PC-3 (cell line): ENCODE measurements at regions not wholly inside any gene's neighbourhood (a gene's known extent, or its start where the extent isn't known, plus 50 kb on each side); places are given as distances from the start of the nearest gene placed in this dataset.

Experiments
- ATAC-seq: fragments of 200-7000 bp; cut with Tn5 transposase; 2 replicates; pipeline ENCODE4 v1.9.1; 2020; ENCODE audit warnings: mild to moderate bottlenecking, moderate library complexity
- BruUV-seq: library from RNA; stranded (reverse); fragments of 400-500 nt; replicated peaks from 2 replicates; lab custom pipeline; 2021; lab: Mats Ljungman, UMichigan
- CTCF ChIA-PET: fragments of 300-600 bp; sonication (Branson Sonifier 250); formaldehyde crosslinking; loops from one replicate; lab custom pipeline; 2022; ENCODE audit warnings: antibody characterized with exemption; lab: Charles Lee
- POLR2A ChIA-PET: fragments of 300-600 bp; sonication (Branson Sonifier 250); formaldehyde crosslinking; loops from one replicate; lab custom pipeline; 2022; ENCODE audit warnings: antibody characterized with exemption; ENCODE audit not compliant: unreplicated experiment; lab: Charles Lee
- DNase-seq: peaks from one replicate; pipeline ENCODE4 v3.0.0-alpha.2; 2015
- H2AFZ ChIP-seq: fragments of 300-600 bp; sonication (generic); 2 replicates; pipeline ENCODE4 v1.6.0; 2016; ENCODE audit warnings: antibody characterized with exemption, low read length
- H3F3A ChIP-seq: fragments of 300-600 bp; sonication (generic); one replicate; pipeline ENCODE4 v1.6.0; 2017; ENCODE audit warnings: antibody characterized with exemption, low read length, control low read depth, mild to moderate bottlenecking; ENCODE audit not compliant: unreplicated experiment
- H3K27ac ChIP-seq: fragments of 300-600 bp; sonication (generic); 2 replicates; pipeline ENCODE4 v1.5.1; 2016; ENCODE audit warnings: mild to moderate bottlenecking, low read length
- H3K27me3 ChIP-seq: fragments of 300-600 bp; sonication (generic); 2 replicates; pipeline ENCODE4 v1.6.1; 2016; ENCODE audit warnings: low read length, mixed read lengths
- H3K36me3 ChIP-seq: fragments of 300-600 bp; sonication (generic); 2 replicates; pipeline ENCODE4 v1.6.1; 2016; ENCODE audit warnings: low read depth, mixed run types, low read length, mixed read lengths
- H3K4me1 ChIP-seq: fragments of 300-600 bp; sonication (generic); 2 replicates; pipeline ENCODE4 v1.5.1; 2016; ENCODE audit warnings: low read length; ENCODE audit not compliant: insufficient read depth
- H3K4me2 ChIP-seq: fragments of 300-600 bp; sonication (generic); 2 replicates; pipeline ENCODE4 v1.6.0; 2016; ENCODE audit warnings: low read length
- H3K4me3 ChIP-seq: fragments of 300-600 bp; sonication (generic); 2 replicates; pipeline ENCODE4 v1.5.1; 2016; ENCODE audit warnings: mild to moderate bottlenecking, low read length, mixed read lengths
- H3K79me2 ChIP-seq: fragments of 300-600 bp; sonication (generic); 2 replicates; pipeline ENCODE4 v1.6.1; 2017; ENCODE audit warnings: low read length, mixed read lengths
- H3K9ac ChIP-seq: fragments of 300-600 bp; sonication (generic); 2 replicates; pipeline ENCODE4 v1.6.0; 2016; ENCODE audit warnings: mild to moderate bottlenecking, low read length
- H3K9me2 ChIP-seq: fragments of 300-600 bp; sonication (generic); replicated peaks from 2 replicates; pipeline ENCODE4 v1.6.1; 2016; ENCODE audit warnings: mixed run types, low read length, mixed read lengths
- H3K9me3 ChIP-seq: fragments of 300-600 bp; sonication (generic); 2 replicates; pipeline ENCODE4 v1.6.1; 2016; ENCODE audit warnings: low read length, mixed read lengths
- H4K20me1 ChIP-seq: fragments of 300-600 bp; sonication (generic); 2 replicates; pipeline ENCODE4 v1.6.1; 2016; ENCODE audit warnings: low read length, mixed read lengths
- EZH2 ChIP-seq: fragments of 300-600 bp; sonication (generic); IDR thresholded peaks from one replicate; pipeline ENCODE4 v1.6.1; 2017; ENCODE audit warnings: antibody characterized with exemption, mild to moderate bottlenecking, low read length; ENCODE audit not compliant: unreplicated experiment
- EZH2phosphoT487 ChIP-seq: fragments of 300-600 bp; sonication (generic); IDR thresholded peaks from 2 replicates; pipeline ENCODE4 v1.6.1; 2018; ENCODE audit warnings: mild to moderate bottlenecking, antibody characterized with exemption, low read length, borderline replicate concordance
- intact Hi-C: fragments of 100-400 bp; cut with micrococcal nuclease; formaldehyde crosslinking; loops from 2 replicates; pipeline ENCODE4 v1.9.0; 2023
- TF ChIP-seq, protein P1 (sequence below): fragments of 300-600 bp; sonication (generic); conservative IDR thresholded peaks from 2 replicates; pipeline ENCODE4 v1.5.1; 2017; ENCODE audit warnings: antibody characterized with exemption, low read depth, mild to moderate bottlenecking, low read length

DNA sequence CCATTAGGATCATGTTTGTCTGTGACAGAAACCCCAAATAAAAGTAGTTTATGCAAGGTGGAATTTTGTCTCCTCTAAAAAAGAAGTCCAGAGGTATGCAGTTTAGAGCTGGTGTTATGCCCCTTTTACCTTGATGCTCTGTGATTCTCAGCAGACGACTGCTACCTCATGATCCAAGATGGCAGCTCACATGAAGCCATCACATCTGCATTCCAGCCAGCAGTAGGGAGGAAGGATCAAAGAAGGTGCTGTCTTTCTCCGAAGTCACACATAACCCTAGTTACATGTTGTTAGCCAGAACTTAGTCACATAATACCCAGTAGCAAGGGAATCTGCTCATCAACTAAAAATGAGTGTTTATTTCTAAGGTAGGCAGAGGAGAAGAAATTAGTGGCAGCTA is 135.7 kb upstream of the HS3ST2 start:
- H3K9ac ChIP-seq, result no peak overlapping the region
- intact Hi-C loops, result no loop called here
- H3K4me2 ChIP-seq, result no peak overlapping the region
- no peak overlapping the region for H3K4me3 ChIP-seq
- no peaks in the 10 kb centered on the region for H3K4me1 ChIP-seq
- H3K36me3 ChIP-seq, result no peaks in the 10 kb centered on the region
- H3K9me2 ChIP-seq, result no peaks in the 10 kb centered on the region
- POLR2A ChIA-PET, result no interaction called here
- no peaks in the 10 kb centered on the region for H3K79me2 ChIP-seq
- no peak overlapping the region for H2AFZ ChIP-seq
- no peaks in the 10 kb centered on the region for H3F3A ChIP-seq
- DNase-seq (no peak), ATAC-seq (no peak)
- no peak for TF ChIP-seq EZH2
- TF ChIP-seq, protein P1, sequence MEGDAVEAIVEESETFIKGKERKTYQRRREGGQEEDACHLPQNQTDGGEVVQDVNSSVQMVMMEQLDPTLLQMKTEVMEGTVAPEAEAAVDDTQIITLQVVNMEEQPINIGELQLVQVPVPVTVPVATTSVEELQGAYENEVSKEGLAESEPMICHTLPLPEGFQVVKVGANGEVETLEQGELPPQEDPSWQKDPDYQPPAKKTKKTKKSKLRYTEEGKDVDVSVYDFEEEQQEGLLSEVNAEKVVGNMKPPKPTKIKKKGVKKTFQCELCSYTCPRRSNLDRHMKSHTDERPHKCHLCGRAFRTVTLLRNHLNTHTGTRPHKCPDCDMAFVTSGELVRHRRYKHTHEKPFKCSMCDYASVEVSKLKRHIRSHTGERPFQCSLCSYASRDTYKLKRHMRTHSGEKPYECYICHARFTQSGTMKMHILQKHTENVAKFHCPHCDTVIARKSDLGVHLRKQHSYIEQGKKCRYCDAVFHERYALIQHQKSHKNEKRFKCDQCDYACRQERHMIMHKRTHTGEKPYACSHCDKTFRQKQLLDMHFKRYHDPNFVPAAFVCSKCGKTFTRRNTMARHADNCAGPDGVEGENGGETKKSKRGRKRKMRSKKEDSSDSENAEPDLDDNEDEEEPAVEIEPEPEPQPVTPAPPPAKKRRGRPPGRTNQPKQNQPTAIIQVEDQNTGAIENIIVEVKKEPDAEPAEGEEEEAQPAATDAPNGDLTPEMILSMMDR, result no peak
- TF ChIP-seq EZH2phosphoT487, result no peak
- BruUV-seq, result no TSS peak
- H4K20me1 ChIP-seq, result no peaks in the 10 kb centered on the region
- no peak overlapping the region for H3K27ac ChIP-seq
- CTCF ChIA-PET, result no interaction called here
- no peaks in the 10 kb centered on the region for H3K27me3 ChIP-seq
- no peaks in the 10 kb centered on the region for H3K9me3 ChIP-seq

DNA sequence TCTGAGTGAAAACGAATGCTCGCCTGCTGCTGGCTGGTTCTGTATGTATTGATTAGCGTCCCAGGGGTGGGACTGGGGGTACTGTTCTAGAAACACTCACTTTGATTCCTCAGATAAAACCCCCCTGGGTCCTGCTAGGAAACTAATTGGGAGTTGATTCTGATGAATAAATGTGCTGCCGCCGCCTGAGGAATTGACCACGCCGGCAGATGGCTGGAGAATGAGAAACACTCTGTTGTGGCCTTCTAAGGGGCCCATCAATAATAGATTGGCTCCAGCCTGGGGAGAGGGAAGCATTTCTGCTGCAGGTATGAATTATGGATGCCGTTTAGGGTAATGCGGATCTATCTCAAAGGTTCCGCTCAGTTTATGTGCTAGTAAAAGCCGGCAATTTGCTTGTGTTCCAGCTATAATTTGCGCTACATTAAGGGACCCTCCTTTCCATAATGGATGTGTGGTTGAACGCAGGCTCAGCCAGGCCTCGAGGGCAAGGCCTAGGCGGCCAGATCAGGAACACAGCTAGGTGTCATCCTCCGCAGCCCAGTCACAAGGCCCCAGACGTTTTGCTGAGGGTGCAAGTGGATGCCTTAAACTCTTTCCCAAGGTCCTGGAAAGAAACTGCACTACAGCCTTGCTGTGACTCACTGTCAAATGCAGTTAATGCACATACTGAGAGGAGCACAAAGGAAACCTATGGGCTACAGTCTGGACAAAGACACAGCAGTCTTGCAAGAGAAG is 132.2 kb upstream of the HS3ST2 start:
- Histone ChIP-seq H3K9ac (no peak overlapping the region), H3K4me1 (0 out of 2 replicates have a peak, but pooled peaks cover 7% of the 10 kb centered on the region), H3K36me3 (no peaks in the 10 kb centered on the region), H3K4me3 (no peak overlapping the region), H3K27me3 (no peaks in the 10 kb centered on the region), H3K4me2 (no peak overlapping the region), H3K79me2 (no peaks in the 10 kb centered on the region), H4K20me1 (no peaks in the 10 kb centered on the region), H3K27ac (no peak overlapping the region), H2AFZ (no peak overlapping the region), H3K9me2 (no peaks in the 10 kb centered on the region), H3K9me3 (no peaks in the 10 kb centered on the region), H3F3A (no peaks in the 10 kb centered on the region)
- ChIA-PET CTCF (no interaction called here), POLR2A (no interaction called here)
- BruUV-seq, result no TSS peak
- ATAC-seq (no peak), DNase-seq (no peak)
- intact Hi-C loops, result no loop called here
- TF ChIP-seq, protein P1, result no peak
- TF ChIP-seq EZH2phosphoT487 (no peak), EZH2 (no peak)

DNA sequence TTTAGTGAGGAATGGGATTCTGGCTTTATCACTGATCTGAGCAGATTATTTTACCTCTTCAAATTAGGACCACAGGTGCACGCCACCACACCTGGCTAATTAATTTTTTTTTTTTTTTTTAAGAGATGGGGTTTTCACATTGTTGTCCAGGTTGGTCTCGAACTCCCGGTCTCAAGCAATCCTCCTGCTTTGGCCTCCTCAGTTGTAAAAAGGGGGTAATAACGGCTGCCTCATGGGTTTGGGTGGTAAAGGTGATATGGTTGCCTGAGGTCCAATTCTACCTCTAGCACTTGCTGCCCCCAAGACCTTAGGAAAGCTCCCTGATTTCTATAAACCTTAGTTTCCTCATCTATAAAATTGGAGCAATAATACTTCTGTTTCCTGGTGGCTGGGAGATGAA is 130.7 kb upstream of the HS3ST2 start:
- DNase-seq, result no peak
- TF ChIP-seq, protein P1, result no peak
- no peak for TF ChIP-seq EZH2
- no peak for TF ChIP-seq EZH2phosphoT487
- ATAC-seq, result no peak
- Histone ChIP-seq H3K36me3 (no peaks in the 10 kb centered on the region), H3K27ac (no peak overlapping the region), H3K9me3 (no peaks in the 10 kb centered on the region), H3K4me3 (no peak overlapping the region), H3F3A (no peaks in the 10 kb centered on the region), H3K9me2 (no peaks in the 10 kb centered on the region), H4K20me1 (no peaks in the 10 kb centered on the region), H2AFZ (no peak overlapping the region), H3K4me1 (0 out of 2 replicates have a peak, but pooled peaks cover 7% of the 10 kb centered on the region), H3K79me2 (no peaks in the 10 kb centered on the region), H3K9ac (no peak overlapping the region), H3K4me2 (no peak overlapping the region), H3K27me3 (no peaks in the 10 kb centered on the region)
- no TSS peak for BruUV-seq
- intact Hi-C loops, result no loop called here
- ChIA-PET POLR2A (no interaction called here), CTCF (no interaction called here)
